GM12878 (cell line): ENCODE measurements at regions not wholly inside any gene's neighbourhood (a gene's known extent, or its start where the extent isn't known, plus 50 kb on each side); places are given as distances from the start of the nearest gene placed in this dataset.

Source experiments
- CBX5 ChIP-seq: sonication (generic); IDR thresholded peaks from 2 replicates; pipeline ENCODE4 v1.6.1; 2016; ENCODE audit warnings: low read depth, moderate library complexity, mild to moderate bottlenecking, inconsistent platforms
- CREB1 ChIP-seq: IDR thresholded peaks from 2 replicates; pipeline ENCODE4 v1.6.1; 2012; ENCODE audit warnings: low read depth, mild to moderate bottlenecking, inconsistent platforms
- EGR1 ChIP-seq, 2 experiments: IDR thresholded peaks; 1 replicate in 1 of 2; 2 replicates in 1 of 2; pipeline ENCODE4 v1.6.1; 2011 to 2012; ENCODE audit warnings: low read depth in 2 of 2, low read length in 2 of 2, borderline replicate concordance in 1 of 2, mild to moderate bottlenecking in 1 of 2, moderate library complexity in 1 of 2
- POLR2A ChIP-seq: IDR thresholded peaks from 2 replicates; pipeline ENCODE4 v1.6.1; 2011; ENCODE audit warnings: low read depth, mild to moderate bottlenecking, low read length
- PRDM15 ChIP-seq: fragments of 450-650 bp; formaldehyde crosslinking; IDR thresholded peaks from 2 replicates; pipeline ENCODE4 v1.4.0; 2020; ENCODE audit warnings: mild to moderate bottlenecking, moderate library complexity
- RELB ChIP-seq: fragments of 450-650 bp; IDR thresholded peaks from 2 replicates; pipeline ENCODE4 v1.6.1; 2017; ENCODE audit warnings: low read depth, mild to moderate bottlenecking, moderate library complexity
- SIX5 ChIP-seq: IDR thresholded peaks from 2 replicates; pipeline ENCODE4 v1.6.1; 2011; ENCODE audit warnings: mild to moderate bottlenecking, low read depth, low read length, moderate library complexity; ENCODE audit not compliant: severe bottlenecking
- SP1 ChIP-seq: IDR thresholded peaks from one replicate; pipeline ENCODE4 v1.6.1; 2011; ENCODE audit warnings: low read depth, low read length
- TCF7 ChIP-seq: IDR thresholded peaks from 2 replicates; pipeline ENCODE4 v1.6.1; 2014; ENCODE audit warnings: antibody characterized with exemption, borderline replicate concordance
- ZZZ3 ChIP-seq: IDR thresholded peaks from 2 replicates; pipeline ENCODE4 v1.6.1; 2011; ENCODE audit warnings: low read depth; ENCODE audit not compliant: control insufficient read depth, insufficient read length
- TF ChIP-seq, protein P1 (sequence below), 3 experiments: IDR thresholded peaks in 2 of 3; conservative IDR thresholded peaks in 1 of 3; 2 replicates each; pipeline ENCODE4 v1.5.1; 2011; ENCODE audit warnings: low read depth in 3 of 3, low read length in 3 of 3, mild to moderate bottlenecking in 3 of 3, control low read depth in 2 of 3, moderate library complexity in 2 of 3, inconsistent platforms in 1 of 3, mixed read lengths in 1 of 3; ENCODE audit not compliant: control insufficient read depth in 2 of 3, insufficient read depth in 1 of 3; ENCODE audit errors: extremely low read depth in 1 of 3
- TF ChIP-seq, protein P2 (sequence below): IDR thresholded peaks from 2 replicates; pipeline ENCODE4 v1.6.1; 2012; ENCODE audit warnings: low read depth, low read length, improper control_type of control experiment
- TF ChIP-seq, protein P3 (sequence below): fragments of 450-650 bp; IDR thresholded peaks from 2 replicates; pipeline ENCODE4 v1.6.1; 2017; ENCODE audit warnings: borderline replicate concordance
- TF ChIP-seq, protein P4 (sequence below): fragments of 450-650 bp; conservative IDR thresholded peaks from 2 replicates; pipeline ENCODE4 v1.6.1; 2017; ENCODE audit warnings: mild to moderate bottlenecking, moderate library complexity

- TF ChIP-seq PRDM15 (CRISPR knock-in tag) (no peak), EGR1 (IDR thresholded peaks at IDR 0.05; ENCODE audit: borderline replicate concordance in 1 of 2, low read depth in 2 of 2, low read length in 2 of 2) (no peak), TCF7 (no peak), CREB1 (no peak), CBX5 (no peak), ZZZ3 (no peak), SP1 (no peak), SIX5 (no peak), RELB (no peak), POLR2A (no peak)
- TF ChIP-seq, protein P1, sequence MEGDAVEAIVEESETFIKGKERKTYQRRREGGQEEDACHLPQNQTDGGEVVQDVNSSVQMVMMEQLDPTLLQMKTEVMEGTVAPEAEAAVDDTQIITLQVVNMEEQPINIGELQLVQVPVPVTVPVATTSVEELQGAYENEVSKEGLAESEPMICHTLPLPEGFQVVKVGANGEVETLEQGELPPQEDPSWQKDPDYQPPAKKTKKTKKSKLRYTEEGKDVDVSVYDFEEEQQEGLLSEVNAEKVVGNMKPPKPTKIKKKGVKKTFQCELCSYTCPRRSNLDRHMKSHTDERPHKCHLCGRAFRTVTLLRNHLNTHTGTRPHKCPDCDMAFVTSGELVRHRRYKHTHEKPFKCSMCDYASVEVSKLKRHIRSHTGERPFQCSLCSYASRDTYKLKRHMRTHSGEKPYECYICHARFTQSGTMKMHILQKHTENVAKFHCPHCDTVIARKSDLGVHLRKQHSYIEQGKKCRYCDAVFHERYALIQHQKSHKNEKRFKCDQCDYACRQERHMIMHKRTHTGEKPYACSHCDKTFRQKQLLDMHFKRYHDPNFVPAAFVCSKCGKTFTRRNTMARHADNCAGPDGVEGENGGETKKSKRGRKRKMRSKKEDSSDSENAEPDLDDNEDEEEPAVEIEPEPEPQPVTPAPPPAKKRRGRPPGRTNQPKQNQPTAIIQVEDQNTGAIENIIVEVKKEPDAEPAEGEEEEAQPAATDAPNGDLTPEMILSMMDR (IDR thresholded peaks at IDR 0.05 in 2 of 3, conservative IDR thresholded peaks at IDR 0.05 in 1 of 3; ENCODE audit: control insufficient read depth in 2 of 3, extremely low read depth in 1 of 3, insufficient read depth in 1 of 3, low read depth in 3 of 3, low read length in 3 of 3), result no peak
- TF ChIP-seq, protein P2, sequence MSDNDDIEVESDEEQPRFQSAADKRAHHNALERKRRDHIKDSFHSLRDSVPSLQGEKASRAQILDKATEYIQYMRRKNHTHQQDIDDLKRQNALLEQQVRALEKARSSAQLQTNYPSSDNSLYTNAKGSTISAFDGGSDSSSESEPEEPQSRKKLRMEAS, result no peak
- TF ChIP-seq, protein P3, sequence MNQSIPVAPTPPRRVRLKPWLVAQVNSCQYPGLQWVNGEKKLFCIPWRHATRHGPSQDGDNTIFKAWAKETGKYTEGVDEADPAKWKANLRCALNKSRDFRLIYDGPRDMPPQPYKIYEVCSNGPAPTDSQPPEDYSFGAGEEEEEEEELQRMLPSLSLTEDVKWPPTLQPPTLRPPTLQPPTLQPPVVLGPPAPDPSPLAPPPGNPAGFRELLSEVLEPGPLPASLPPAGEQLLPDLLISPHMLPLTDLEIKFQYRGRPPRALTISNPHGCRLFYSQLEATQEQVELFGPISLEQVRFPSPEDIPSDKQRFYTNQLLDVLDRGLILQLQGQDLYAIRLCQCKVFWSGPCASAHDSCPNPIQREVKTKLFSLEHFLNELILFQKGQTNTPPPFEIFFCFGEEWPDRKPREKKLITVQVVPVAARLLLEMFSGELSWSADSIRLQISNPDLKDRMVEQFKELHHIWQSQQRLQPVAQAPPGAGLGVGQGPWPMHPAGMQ, result no peak
- TF ChIP-seq, protein P4, sequence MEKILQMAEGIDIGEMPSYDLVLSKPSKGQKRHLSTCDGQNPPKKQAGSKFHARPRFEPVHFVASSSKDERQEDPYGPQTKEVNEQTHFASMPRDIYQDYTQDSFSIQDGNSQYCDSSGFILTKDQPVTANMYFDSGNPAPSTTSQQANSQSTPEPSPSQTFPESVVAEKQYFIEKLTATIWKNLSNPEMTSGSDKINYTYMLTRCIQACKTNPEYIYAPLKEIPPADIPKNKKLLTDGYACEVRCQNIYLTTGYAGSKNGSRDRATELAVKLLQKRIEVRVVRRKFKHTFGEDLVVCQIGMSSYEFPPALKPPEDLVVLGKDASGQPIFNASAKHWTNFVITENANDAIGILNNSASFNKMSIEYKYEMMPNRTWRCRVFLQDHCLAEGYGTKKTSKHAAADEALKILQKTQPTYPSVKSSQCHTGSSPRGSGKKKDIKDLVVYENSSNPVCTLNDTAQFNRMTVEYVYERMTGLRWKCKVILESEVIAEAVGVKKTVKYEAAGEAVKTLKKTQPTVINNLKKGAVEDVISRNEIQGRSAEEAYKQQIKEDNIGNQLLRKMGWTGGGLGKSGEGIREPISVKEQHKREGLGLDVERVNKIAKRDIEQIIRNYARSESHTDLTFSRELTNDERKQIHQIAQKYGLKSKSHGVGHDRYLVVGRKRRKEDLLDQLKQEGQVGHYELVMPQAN, result no peak
These were observed 154.4 kb upstream of the KLF3 start for GRCh38 chr4:38509551-38509950.
